GM12864 (cell line): ENCODE measurements at regions not wholly inside any gene's neighbourhood (a gene's known extent, or its start where the extent isn't known, plus 50 kb on each side); places are given as distances from the start of the nearest gene placed in this dataset.

ENCODE experiments used
- DNase-seq: peaks from one replicate; pipeline ENCODE4 v3.0.0-alpha.2; 2011; ENCODE audit warnings: low read depth
- H3K4me3 ChIP-seq: 2 replicates; pipeline ENCODE4 v1.5.1; 2011; ENCODE audit warnings: mild to moderate bottlenecking, low read depth, low read length, control low read depth
- CTCF ChIP-seq: IDR thresholded peaks from 2 replicates; pipeline ENCODE4 v1.5.1; 2011; ENCODE audit warnings: low read depth, mild to moderate bottlenecking, moderate library complexity, low read length, control low read depth, inconsistent platforms; ENCODE audit errors: missing control alignments

GRCh38 chr3:22476976-22477375 lies 726.0 kb upstream of the ZNF385D start:
- no peak for TF ChIP-seq CTCF
- DNase-seq = no peak
- no peak overlapping the region for H3K4me3 ChIP-seq

GRCh38 chr3:22485954-22486353 lies 717.2 kb upstream of the UBE2E2 start:
- TF ChIP-seq CTCF = no peak
- no peak overlapping the region for H3K4me3 ChIP-seq
- DNase-seq = no peak

- DNase-seq = no peak
- H3K4me3 ChIP-seq = no peak overlapping the region
- no peak for TF ChIP-seq CTCF
Observed at GRCh38 chr3:22490747-22491146, 712.4 kb upstream of the UBE2E2 start.

GRCh38 chr3:22491344-22491743 lies 711.8 kb upstream of the UBE2E2 start:
- no peak for TF ChIP-seq CTCF
- no peak overlapping the region for H3K4me3 ChIP-seq
- DNase-seq = no peak

GRCh38 chr3:22492342-22492741 lies 710.8 kb upstream of the UBE2E2 start:
- no peak overlapping the region for H3K4me3 ChIP-seq
- DNase-seq = no peak
- TF ChIP-seq CTCF = no peak

- no peak for DNase-seq
- no peak for TF ChIP-seq CTCF
- H3K4me3 ChIP-seq = no peak overlapping the region
Observed at GRCh38 chr3:22495241-22495640, 707.9 kb upstream of the UBE2E2 start.

- DNase-seq = no peak
- H3K4me3 ChIP-seq = no peak overlapping the region
- TF ChIP-seq CTCF = no peak
Observed at GRCh38 chr3:22495791-22496190, 707.3 kb upstream of the UBE2E2 start.
